GM18909 (cell line): ENCODE measurements at regions not wholly inside any gene's neighbourhood (a gene's known extent, or its start where the extent isn't known, plus 50 kb on each side); places are given as distances from the start of the nearest gene placed in this dataset.
"Not testable (repeated sequence)": the region's sequence is repeated elsewhere in the genome, so short reads cannot be mapped to it uniquely, and the experiment has no call there.

Experiments used
- ATAC-seq: cut with Tn5 transposase; IDR thresholded peaks from one replicate; pipeline ENCODE4 v1.9.1; 2021; ENCODE audit warnings: mild to moderate bottlenecking; ENCODE audit not compliant: unreplicated experiment, poor library complexity

- no peak for ATAC-seq
Measured at GRCh38 chr15:79535536-79535935, 103.4 kb downstream of the MINAR1 start.

- ATAC-seq, result no peak
Measured at GRCh38 chr15:79538527-79538926, 106.4 kb downstream of the MINAR1 start.

GRCh38 chr15:79539401-79539800, 107.3 kb downstream of the MINAR1 start:
- no peak for ATAC-seq

GRCh38 chr15:79540551-79540950, 108.4 kb downstream of the MINAR1 start:
- no peak for ATAC-seq

- no peak for ATAC-seq
Measured at GRCh38 chr15:79541196-79541595, 109.1 kb downstream of the MINAR1 start.

- ATAC-seq, result no peak
Measured at GRCh38 chr15:79543097-79543496, 111.0 kb downstream of the MINAR1 start.

- no peak for ATAC-seq
Measured at GRCh38 chr15:79549196-79549595, 117.1 kb downstream of the MINAR1 start.

GRCh38 chr15:79560384-79560783, 128.2 kb downstream of the MINAR1 start:
- ATAC-seq, result no peak

GRCh38 chr15:79561982-79562381, 129.8 kb downstream of the MINAR1 start:
- no peak for ATAC-seq

- no peak for ATAC-seq
Measured at GRCh38 chr15:79562403-79562815, 130.3 kb downstream of the MINAR1 start.

- no peak for ATAC-seq
Measured at GRCh38 chr15:79562899-79563298, 130.8 kb downstream of the MINAR1 start.

GRCh38 chr15:79570004-79570403, 137.9 kb downstream of the MINAR1 start:
- ATAC-seq, result no peak

GRCh38 chr15:79572691-79573404, 140.7 kb downstream of the MINAR1 start:
- ATAC-seq, result no peak

- not testable (repeated sequence) for ATAC-seq
Measured at GRCh38 chr15:79574431-79575273, 142.5 kb downstream of the MINAR1 start.

- ATAC-seq, result no peak
Measured at GRCh38 chr15:79582650-79583049, 150.5 kb downstream of the MINAR1 start.

GRCh38 chr15:79592126-79592525, 160.0 kb downstream of the MINAR1 start:
- no peak for ATAC-seq

- ATAC-seq, result no peak
Measured at GRCh38 chr15:79593119-79593869, 161.2 kb downstream of the MINAR1 start.

GRCh38 chr15:79595306-79595705, 163.2 kb downstream of the MINAR1 start:
- no peak for ATAC-seq

- ATAC-seq, result peak; percentile 93
Measured at GRCh38 chr15:79595995-79596622, 164.0 kb downstream of the MINAR1 start.

- ATAC-seq, result no peak
Measured at GRCh38 chr15:79598639-79599038, 166.5 kb downstream of the MINAR1 start.
